HEK293T (cell line): ENCODE measurements at regions not wholly inside any gene's neighbourhood (a gene's known extent, or its start where the extent isn't known, plus 50 kb on each side); places are given as distances from the start of the nearest gene placed in this dataset.

ENCODE experiments used
- BHLHE40 ChIP-seq: fragments of 450-650 bp; IDR thresholded peaks from 2 replicates; pipeline ENCODE4 v1.6.1; 2016; ENCODE audit warnings: mild to moderate bottlenecking, moderate library complexity, borderline replicate concordance
- ELF4 ChIP-seq: fragments of 450-650 bp; IDR thresholded peaks from 2 replicates; pipeline ENCODE4 v1.6.1; 2017; ENCODE audit warnings: antibody characterized with exemption
- FOXA1 ChIP-seq: fragments of 450-650 bp; IDR thresholded peaks from 2 replicates; pipeline ENCODE4 v1.6.1; 2016; ENCODE audit warnings: mild to moderate bottlenecking
- FOXK2 ChIP-seq: fragments of 450-650 bp; IDR thresholded peaks from 2 replicates; pipeline ENCODE4 v1.6.1; 2016; ENCODE audit warnings: mild to moderate bottlenecking
- PKNOX1 ChIP-seq: fragments of 450-650 bp; IDR thresholded peaks from 2 replicates; pipeline ENCODE4 v1.6.1; 2016
- SP1 ChIP-seq: fragments of 450-650 bp; IDR thresholded peaks from 2 replicates; pipeline ENCODE4 v1.6.1; 2017
- SUZ12 ChIP-seq: fragments of 450-650 bp; IDR thresholded peaks from 2 replicates; pipeline ENCODE4 v1.6.1; 2016; ENCODE audit warnings: mild to moderate bottlenecking
- ZNF384 ChIP-seq: fragments of 450-650 bp; IDR thresholded peaks from 2 replicates; pipeline ENCODE4 v1.6.1; 2016

DNA sequence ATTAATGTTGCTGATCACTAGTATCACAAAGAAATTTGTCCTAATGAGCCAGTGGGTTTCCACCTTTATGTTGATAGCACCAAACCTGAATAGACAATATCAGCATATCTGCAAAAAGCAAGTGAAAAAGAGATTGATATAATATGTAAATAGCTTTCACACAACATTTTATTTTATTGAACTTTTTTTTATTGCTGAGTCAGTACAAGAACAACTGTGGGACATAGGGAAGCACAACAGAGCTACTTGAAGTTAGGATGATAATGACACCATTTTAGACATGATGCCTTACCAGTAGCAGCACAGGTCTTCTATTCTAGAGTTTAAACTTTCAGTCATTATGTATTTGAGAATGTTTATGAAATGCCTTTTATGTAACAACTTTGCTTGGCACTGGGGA is 554.1 kb upstream of the SETBP1 start:
- TF ChIP-seq ELF4 (no peak), SUZ12 (no peak), SP1 (no peak), FOXA1 (no peak), BHLHE40 (no peak), FOXK2 (no peak), PKNOX1 (no peak), ZNF384 (no peak)
